C4-2B (cell line): ENCODE measurements at regions not wholly inside any gene's neighbourhood (a gene's known extent, or its start where the extent isn't known, plus 50 kb on each side); places are given as distances from the start of the nearest gene placed in this dataset.

Source experiments
- H3K27ac ChIP-seq: fragments of 450-650 bp; 2 replicates; pipeline ENCODE4 v1.5.1; 2017
- CTCF ChIP-seq: fragments of 450-650 bp; conservative IDR thresholded peaks from 2 replicates; pipeline ENCODE4 v1.5.1; 2017; ENCODE audit warnings: mild to moderate bottlenecking
- ZFX ChIP-seq: fragments of 450-650 bp; IDR thresholded peaks from 2 replicates; pipeline ENCODE4 v1.6.1; 2017

GRCh38 chr6:141251286-141251685 is 881.4 kb upstream of the GJE1 start:
- no peak for TF ChIP-seq CTCF
- no peak for TF ChIP-seq ZFX
- no peak overlapping the region for H3K27ac ChIP-seq

- TF ChIP-seq CTCF (no peak), ZFX (no peak)
- no peak overlapping the region for H3K27ac ChIP-seq
Measured at GRCh38 chr6:141248021-141248799, 884.5 kb upstream of the GJE1 start.

- no peak overlapping the region for H3K27ac ChIP-seq
- TF ChIP-seq ZFX (no peak), CTCF (no peak)
Measured at GRCh38 chr6:141244366-141244765, 888.4 kb upstream of the GJE1 start.

- no peak overlapping the region for H3K27ac ChIP-seq
- TF ChIP-seq ZFX (no peak), CTCF (no peak)
Measured at GRCh38 chr6:141242957-141243356, 889.8 kb upstream of the GJE1 start.

GRCh38 chr6:141229296-141229695 is 903.4 kb upstream of the GJE1 start:
- H3K27ac ChIP-seq: no peak overlapping the region
- no peak for TF ChIP-seq CTCF
- no peak for TF ChIP-seq ZFX

GRCh38 chr6:141218583-141218982 is 914.1 kb upstream of the GJE1 start:
- TF ChIP-seq CTCF: no peak
- no peak for TF ChIP-seq ZFX
- no peak overlapping the region for H3K27ac ChIP-seq

- H3K27ac ChIP-seq: no peak overlapping the region
- TF ChIP-seq CTCF (no peak), ZFX (no peak)
Measured at GRCh38 chr6:141216726-141217125, 916.0 kb upstream of the GJE1 start.
